Endothelial cell of umbilical vein (primary cell): ENCODE measurements at regions not wholly inside any gene's neighbourhood (a gene's known extent, or its start where the extent isn't known, plus 50 kb on each side); places are given as distances from the start of the nearest gene placed in this dataset.

ENCODE experiments used
- BruUV-seq: library from RNA; stranded (reverse); fragments of 400-500 nt; replicated peaks from 2 replicates; lab custom pipeline; 2021; lab: Mats Ljungman, UMichigan
- CTCF ChIA-PET: fragments of 300-600, 350-600 bp; sonication (Branson Sonifier 250); formaldehyde crosslinking; loops from one replicate; lab custom pipeline; 2021; ENCODE audit warnings: antibody characterized with exemption, inconsistent platforms; lab: Charles Lee
- POLR2A ChIA-PET: fragments of 300-600, 350-600 bp; sonication (Branson Sonifier 250); formaldehyde crosslinking; loops from one replicate; lab custom pipeline; 2021; ENCODE audit warnings: antibody characterized with exemption, inconsistent platforms; lab: Charles Lee
- DNase-seq: peaks from one replicate; pipeline ENCODE4 v3.0.0-alpha.2; 2011; ENCODE audit warnings: low read depth, low spot score
- FAIRE-seq: peaks from 2 replicates; lab custom pipeline; 2011; peaks lifted over from hg19 to GRCh38; lab: Jason Lieb, UNC
- H2AFZ ChIP-seq: 2 replicates; pipeline ENCODE4 v1.6.0; 2012; ENCODE audit warnings: low read depth, low read length, control low read depth, inconsistent platforms
- H3K27ac ChIP-seq: 2 replicates; pipeline ENCODE4 v1.5.1; 2011; ENCODE audit warnings: low read depth, mild to moderate bottlenecking, control low read depth, low read length, moderate library complexity; ENCODE audit not compliant: insufficient read depth
- H3K27me3 ChIP-seq, 2 experiments: 2 replicates each; pipeline versions ENCODE4 v1.6.0 to v1.6.1; 2011; ENCODE audit warnings: low read length in 2 of 2, mixed read lengths in 1 of 2; ENCODE audit not compliant: control insufficient read depth in 2 of 2, insufficient read depth in 2 of 2
- H3K36me3 ChIP-seq, 2 experiments: 2 replicates in 1 of 2; 3 replicates in 1 of 2; pipeline ENCODE4 v1.5.1; 2011; ENCODE audit warnings: low read length in 2 of 2, mild to moderate bottlenecking in 1 of 2, moderate library complexity in 1 of 2; ENCODE audit not compliant: control insufficient read depth in 2 of 2, insufficient read depth in 2 of 2; ENCODE audit errors: extremely low read depth in 1 of 2
- H3K4me1 ChIP-seq: 3 replicates; pipeline ENCODE4 v1.5.1; 2011; ENCODE audit warnings: mild to moderate bottlenecking, low read length; ENCODE audit not compliant: control insufficient read depth, insufficient read depth; ENCODE audit errors: extremely low read depth
- H3K4me2 ChIP-seq: 2 replicates; pipeline ENCODE4 v1.6.1; 2011; ENCODE audit warnings: low read length, control low read depth, mixed read lengths; ENCODE audit not compliant: insufficient read depth
- H3K4me3 ChIP-seq, 3 experiments: fragments of 200-600 bp in 1 of 3; sonication (generic), shearing (Covaris generic) in 1 of 3; replicated peaks in 1 of 3; 2 replicates each; pipeline ENCODE4 v1.5.1; 2011 to 2016; ENCODE audit warnings: control low read depth in 3 of 3, low read length in 3 of 3, mild to moderate bottlenecking in 2 of 3, inconsistent platforms in 1 of 3, low read depth in 1 of 3, moderate library complexity in 1 of 3; ENCODE audit not compliant: insufficient read depth in 1 of 3
- H3K79me2 ChIP-seq: 2 replicates; pipeline ENCODE4 v1.6.0; 2012; ENCODE audit warnings: low read length, inconsistent platforms; ENCODE audit not compliant: control insufficient read depth, insufficient read depth
- H3K9ac ChIP-seq: replicated peaks from 2 replicates; pipeline ENCODE3; 2011; ENCODE audit warnings: low read length, control low read depth; ENCODE audit not compliant: insufficient read depth; ENCODE audit errors: extremely low read depth
- H3K9me1 ChIP-seq: replicated peaks from 3 replicates; pipeline ENCODE4 v1.6.0; 2011; ENCODE audit warnings: mild to moderate bottlenecking, low read length; ENCODE audit not compliant: control insufficient read depth, insufficient read depth; ENCODE audit errors: extremely low read depth
- H3K9me3 ChIP-seq: replicated peaks from 2 replicates; pipeline ENCODE4 v1.5.1; 2012; ENCODE audit warnings: low read length, inconsistent platforms; ENCODE audit not compliant: control insufficient read depth, insufficient read depth
- H4K20me1 ChIP-seq: replicated peaks from 2 replicates; pipeline ENCODE3; 2011; ENCODE audit warnings: mild to moderate bottlenecking, low read length; ENCODE audit not compliant: control insufficient read depth, insufficient read depth; ENCODE audit errors: extremely low read depth
- EZH2 ChIP-seq: IDR thresholded peaks from 2 replicates; pipeline ENCODE4 v1.6.1; 2012; ENCODE audit warnings: borderline replicate concordance, low read depth, mild to moderate bottlenecking, moderate library complexity, low read length, inconsistent platforms; ENCODE audit not compliant: severe bottlenecking
- FOS ChIP-seq: IDR thresholded peaks from 2 replicates; pipeline ENCODE4 v1.6.1; 2011; ENCODE audit warnings: mild to moderate bottlenecking, low read length, moderate library complexity, borderline replicate concordance; ENCODE audit not compliant: insufficient read depth
- GATA2 ChIP-seq: IDR thresholded peaks from 2 replicates; pipeline ENCODE4 v1.7.0; 2011; ENCODE audit warnings: low read depth, mild to moderate bottlenecking, moderate library complexity, mixed read lengths, low read length; ENCODE audit not compliant: insufficient read length, insufficient read depth
- JUN ChIP-seq: IDR thresholded peaks from 2 replicates; pipeline ENCODE4 v1.6.1; 2011; ENCODE audit warnings: borderline replicate concordance, low read depth; ENCODE audit not compliant: insufficient read length, insufficient read depth
- MYC ChIP-seq: IDR thresholded peaks from one replicate; pipeline ENCODE4 v1.6.1; 2011; ENCODE audit warnings: mild to moderate bottlenecking, low read depth, low read length
- POLR2A ChIP-seq: IDR thresholded peaks from 2 replicates; pipeline ENCODE4 v1.6.1; 2012; ENCODE audit warnings: low read depth, mild to moderate bottlenecking, control low read depth, low read length
- POLR2AphosphoS5 ChIP-seq: IDR thresholded peaks from 2 replicates; pipeline ENCODE4 v1.6.1; 2012; ENCODE audit warnings: low read depth, mild to moderate bottlenecking, control low read depth, low read length, moderate library complexity; ENCODE audit not compliant: insufficient read depth
- dilution Hi-C: fragments of 300-500 bp; cut with MboI; formaldehyde crosslinking; loops from one replicate; pipeline ENCODE4 v1.15.0; 2019; ENCODE audit warnings: low sequenced_read_pairs; ENCODE audit not compliant: extremely low pct_ligation_motif_present
- intact Hi-C: fragments of 100-400 bp; cut with micrococcal nuclease; formaldehyde crosslinking; loops from one replicate; pipeline ENCODE4 v1.10.0; 2022
- TF ChIP-seq, protein P1 (sequence below): IDR thresholded peaks from 2 replicates; pipeline ENCODE4 v1.6.1; 2011; ENCODE audit not compliant: insufficient read depth, insufficient read length
- TF ChIP-seq, protein P2 (sequence below), 2 donors: IDR thresholded peaks; 1 replicate in 1 of 2; 2 replicates in 1 of 2; pipeline ENCODE4 v1.5.1; 2011; ENCODE audit warnings: low read length in 2 of 2, mild to moderate bottlenecking in 2 of 2, moderate library complexity in 2 of 2, control low read depth in 1 of 2, inconsistent platforms in 1 of 2, low read depth in 1 of 2; ENCODE audit not compliant: insufficient read depth in 1 of 2; ENCODE audit errors: extremely low read depth in 1 of 2

DNA sequence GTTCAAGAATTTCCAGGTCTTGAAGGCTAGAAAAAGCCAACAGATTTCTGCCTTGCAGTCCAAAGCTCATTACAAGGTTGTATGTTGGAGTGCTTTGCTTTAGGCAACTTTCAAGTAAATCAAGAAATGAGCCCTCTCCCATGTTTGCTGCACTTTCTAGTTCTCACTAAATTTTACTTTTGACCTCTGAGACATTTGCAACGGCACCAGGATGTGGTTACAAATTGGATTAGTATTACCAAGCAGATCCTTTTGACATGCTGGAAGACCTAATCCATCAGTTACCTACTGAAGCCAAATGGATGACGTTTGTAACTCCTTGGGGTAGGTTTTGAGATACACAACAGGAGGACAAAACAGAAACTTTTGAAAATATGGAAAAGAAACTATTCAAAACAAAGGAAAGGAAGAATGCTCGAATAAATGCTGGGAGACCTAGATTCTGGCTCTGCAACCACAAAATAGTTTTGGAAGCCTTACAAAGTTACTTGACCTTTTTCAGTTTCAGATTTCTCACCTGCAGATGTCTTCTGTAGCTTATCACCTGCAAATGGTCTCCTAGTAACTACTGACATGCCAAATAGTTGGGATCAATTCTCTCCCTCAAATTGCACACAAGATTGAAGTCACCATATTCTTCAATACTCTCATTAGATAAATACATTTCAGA, 251.7 kb upstream of the ADGRL2 start:
- H3K36me3 ChIP-seq, result no peaks in the 10 kb centered on the region
- no peaks in the 10 kb centered on the region for H3K27me3 ChIP-seq
- intact Hi-C loops, result loop anchor here (1.0 to 5.0 kb wide), 6 partner anchors 121 to 1332 kb away; no protein-coding TSS in a partner anchor
- dilution Hi-C loops, result no loop called here
- H3K9me3 ChIP-seq, result no peaks in the 10 kb centered on the region
- H3K4me1 ChIP-seq, result no peaks in the 10 kb centered on the region
- no peaks in the 10 kb centered on the region for H4K20me1 ChIP-seq
- H3K4me3 ChIP-seq, result no peak overlapping the region
- H3K79me2 ChIP-seq, result no peaks in the 10 kb centered on the region
- no peaks in the 10 kb centered on the region for H3K9me1 ChIP-seq
- CTCF ChIA-PET, result interaction anchor here (0.6 to 6.7 kb wide), 44 partner anchors 8 to 1331 kb away, joined by 3 to 201 read pairs (median 5); partner anchors contain the start of gene ADGRL2
- no peak overlapping the region for H3K27ac ChIP-seq
- POLR2A ChIA-PET, result no interaction called here
- no TSS peak for BruUV-seq
- H3K9ac ChIP-seq, result no peak overlapping the region
- no peak overlapping the region for H2AFZ ChIP-seq
- FAIRE-seq (no peak), DNase-seq (no peak)
- no peak overlapping the region for H3K4me2 ChIP-seq
- no peak for TF ChIP-seq POLR2AphosphoS5
- TF ChIP-seq, protein P1, sequence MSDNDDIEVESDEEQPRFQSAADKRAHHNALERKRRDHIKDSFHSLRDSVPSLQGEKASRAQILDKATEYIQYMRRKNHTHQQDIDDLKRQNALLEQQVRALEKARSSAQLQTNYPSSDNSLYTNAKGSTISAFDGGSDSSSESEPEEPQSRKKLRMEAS, result no peak
- no peak for TF ChIP-seq EZH2
- no peak for TF ChIP-seq FOS
- TF ChIP-seq MYC, result no peak
- TF ChIP-seq JUN, result no peak
- TF ChIP-seq GATA2, result no peak
- TF ChIP-seq POLR2A, result no peak
- TF ChIP-seq, protein P2, sequence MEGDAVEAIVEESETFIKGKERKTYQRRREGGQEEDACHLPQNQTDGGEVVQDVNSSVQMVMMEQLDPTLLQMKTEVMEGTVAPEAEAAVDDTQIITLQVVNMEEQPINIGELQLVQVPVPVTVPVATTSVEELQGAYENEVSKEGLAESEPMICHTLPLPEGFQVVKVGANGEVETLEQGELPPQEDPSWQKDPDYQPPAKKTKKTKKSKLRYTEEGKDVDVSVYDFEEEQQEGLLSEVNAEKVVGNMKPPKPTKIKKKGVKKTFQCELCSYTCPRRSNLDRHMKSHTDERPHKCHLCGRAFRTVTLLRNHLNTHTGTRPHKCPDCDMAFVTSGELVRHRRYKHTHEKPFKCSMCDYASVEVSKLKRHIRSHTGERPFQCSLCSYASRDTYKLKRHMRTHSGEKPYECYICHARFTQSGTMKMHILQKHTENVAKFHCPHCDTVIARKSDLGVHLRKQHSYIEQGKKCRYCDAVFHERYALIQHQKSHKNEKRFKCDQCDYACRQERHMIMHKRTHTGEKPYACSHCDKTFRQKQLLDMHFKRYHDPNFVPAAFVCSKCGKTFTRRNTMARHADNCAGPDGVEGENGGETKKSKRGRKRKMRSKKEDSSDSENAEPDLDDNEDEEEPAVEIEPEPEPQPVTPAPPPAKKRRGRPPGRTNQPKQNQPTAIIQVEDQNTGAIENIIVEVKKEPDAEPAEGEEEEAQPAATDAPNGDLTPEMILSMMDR (IDR thresholded peaks at IDR 0.05; ENCODE audit: extremely low read depth in 1 of 2, insufficient read depth in 1 of 2, low read depth in 1 of 2, low read length in 2 of 2), result no peak
